ENCODE measurements at regions not wholly inside any gene's neighbourhood (a gene's known extent, or its start where the extent isn't known, plus 50 kb on each side); places are given as distances from the start of the nearest gene placed in this dataset.

GRCh38 chr7:15832996-15833395 lies 146.5 kb upstream of the MEOX2 start:
- Histone ChIP-seq H2AFZ (no peak overlapping the region), H3K36me3 (ENCODE audit: insufficient read depth) (no peaks in the 10 kb centered on the region), H3K4me3 (no peak overlapping the region), H3F3A (replicated peaks; ENCODE audit: low read depth) (no peaks in the 10 kb centered on the region), H3K79me2 (replicated peaks; ENCODE audit: insufficient read depth) (no peaks in the 10 kb centered on the region), H3K9me2 (ENCODE audit: insufficient read depth) (no peaks in the 10 kb centered on the region), H4K20me1 (replicated peaks; ENCODE audit: insufficient read depth) (no peaks in the 10 kb centered on the region), H3K4me1 (ENCODE audit: insufficient read depth) (0 out of 2 replicates have a peak, but pooled peaks cover 2% of the 10 kb centered on the region), H3K4me2 (no peak overlapping the region), H3K27ac (ENCODE audit: low read depth) (no peak overlapping the region), H3K27me3 (ENCODE audit: insufficient read depth) (no peaks in the 10 kb centered on the region)
- H3K27ac Mint-ChIP-seq = no peak overlapping the region
- no peaks in the 10 kb centered on the region for H3K27me3 Mint-ChIP-seq (ENCODE audit: insufficient read depth, low read depth, poor library complexity)
- DNase-seq (ENCODE audit: low spot score) (no peak), ATAC-seq (no peak)
- TF ChIP-seq REST (IDR thresholded peaks at IDR 0.05; ENCODE audit: unreplicated experiment) (no peak), EZH2 (IDR thresholded peaks at IDR 0.05; ENCODE audit: low read depth, unreplicated experiment) (no peak), CTCF (conservative IDR thresholded peaks at IDR 0.05; ENCODE audit: low read depth in 2 of 2) (no peak), STAT1 (IDR thresholded peaks at IDR 0.05; ENCODE audit: unreplicated experiment) (no peak), NANOG (IDR thresholded peaks at IDR 0.05; ENCODE audit: borderline replicate concordance) (no peak), EZH2phosphoT487 (IDR thresholded peaks at IDR 0.05; ENCODE audit: unreplicated experiment) (no peak), CREB1 (CRISPR knock-in tag; IDR thresholded peaks at IDR 0.05; ENCODE audit: low read depth) (no peak), ZNF331 (CRISPR knock-in tag; IDR thresholded peaks at IDR 0.05; ENCODE audit: low read depth) (no peak), POLR2AphosphoS5 (IDR thresholded peaks at IDR 0.05; ENCODE audit: low read depth) (no peak), JUNB (IDR thresholded peaks at IDR 0.05; ENCODE audit: unreplicated experiment) (no peak), ZNF462 (CRISPR knock-in tag; IDR thresholded peaks at IDR 0.05) (no peak), ETS1 (IDR thresholded peaks at IDR 0.05) (no peak)
- H3K9me3 Mint-ChIP-seq = no peaks in the 10 kb centered on the region
- no peaks in the 10 kb centered on the region for H3K36me3 Mint-ChIP-seq (ENCODE audit: low read depth)
- H3K4me1 Mint-ChIP-seq = peaks cover 32% of the 10 kb centered on the region
- H3K4me3 Mint-ChIP-seq = no peak overlapping the region

Data from GM23338 (cell line).